ENCODE measurements at regions not wholly inside any gene's neighbourhood (a gene's known extent, or its start where the extent isn't known, plus 50 kb on each side); places are given as distances from the start of the nearest gene placed in this dataset.

GRCh38 chr17:36661688-36662087 is 60.3 kb downstream of the MRM1 start:
- TF ChIP-seq, protein P1, sequence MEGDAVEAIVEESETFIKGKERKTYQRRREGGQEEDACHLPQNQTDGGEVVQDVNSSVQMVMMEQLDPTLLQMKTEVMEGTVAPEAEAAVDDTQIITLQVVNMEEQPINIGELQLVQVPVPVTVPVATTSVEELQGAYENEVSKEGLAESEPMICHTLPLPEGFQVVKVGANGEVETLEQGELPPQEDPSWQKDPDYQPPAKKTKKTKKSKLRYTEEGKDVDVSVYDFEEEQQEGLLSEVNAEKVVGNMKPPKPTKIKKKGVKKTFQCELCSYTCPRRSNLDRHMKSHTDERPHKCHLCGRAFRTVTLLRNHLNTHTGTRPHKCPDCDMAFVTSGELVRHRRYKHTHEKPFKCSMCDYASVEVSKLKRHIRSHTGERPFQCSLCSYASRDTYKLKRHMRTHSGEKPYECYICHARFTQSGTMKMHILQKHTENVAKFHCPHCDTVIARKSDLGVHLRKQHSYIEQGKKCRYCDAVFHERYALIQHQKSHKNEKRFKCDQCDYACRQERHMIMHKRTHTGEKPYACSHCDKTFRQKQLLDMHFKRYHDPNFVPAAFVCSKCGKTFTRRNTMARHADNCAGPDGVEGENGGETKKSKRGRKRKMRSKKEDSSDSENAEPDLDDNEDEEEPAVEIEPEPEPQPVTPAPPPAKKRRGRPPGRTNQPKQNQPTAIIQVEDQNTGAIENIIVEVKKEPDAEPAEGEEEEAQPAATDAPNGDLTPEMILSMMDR (IDR thresholded peaks at IDR 0.05): no peak
- TF ChIP-seq EP300 (IDR thresholded peaks at IDR 0.05): no peak
- no peak for TF ChIP-seq POLR2A (IDR thresholded peaks at IDR 0.05)
